OCI-LY7 (cell line): ENCODE measurements at regions not wholly inside any gene's neighbourhood (a gene's known extent, or its start where the extent isn't known, plus 50 kb on each side); places are given as distances from the start of the nearest gene placed in this dataset.

Experiments
- BruUV-seq: library from RNA; stranded (reverse); fragments of 400-500 nt; replicated peaks from 2 replicates; lab custom pipeline; 2021; lab: Mats Ljungman, UMichigan
- CTCF ChIA-PET: fragments of 300-600 bp; sonication (Branson Sonifier 250); formaldehyde crosslinking; loops from one replicate; lab custom pipeline; 2022; ENCODE audit warnings: antibody characterized with exemption; ENCODE audit not compliant: unreplicated experiment; lab: Charles Lee
- POLR2A ChIA-PET: fragments of 300-600 bp; sonication (Branson Sonifier 250); formaldehyde crosslinking; loops from one replicate; lab custom pipeline; 2022; ENCODE audit warnings: antibody characterized with exemption; lab: Charles Lee
- DNase-seq: peaks from one replicate; pipeline ENCODE4 v3.0.0-alpha.2; 2015; ENCODE audit warnings: low spot score
- H2AFZ ChIP-seq: fragments of 200-600 bp; sonication (generic), shearing (Covaris generic); 2 replicates; pipeline ENCODE4 v1.6.1; 2014; ENCODE audit warnings: mild to moderate bottlenecking, antibody characterized with exemption, low read length, moderate library complexity
- H3K27ac ChIP-seq: fragments of 200-600 bp; sonication (generic); 2 replicates; pipeline ENCODE4 v1.5.1; 2014; ENCODE audit warnings: mixed run types, low read depth, mild to moderate bottlenecking, moderate library complexity, low read length, inconsistent platforms; ENCODE audit not compliant: poor library complexity, severe bottlenecking
- H3K36me3 ChIP-seq: fragments of 200-600 bp; sonication (generic); 2 replicates; pipeline ENCODE4 v1.6.1; 2014; ENCODE audit warnings: mild to moderate bottlenecking, antibody characterized with exemption, low read length, moderate library complexity, mixed read lengths; ENCODE audit not compliant: insufficient read depth
- H3K4me1 ChIP-seq: fragments of 200-600 bp; sonication (generic); 2 replicates; pipeline ENCODE4 v1.5.1; 2014; ENCODE audit warnings: mild to moderate bottlenecking, low read length; ENCODE audit not compliant: insufficient read depth, poor library complexity, severe bottlenecking
- H3K4me2 ChIP-seq: fragments of 200-600 bp; sonication (generic); 2 replicates; pipeline ENCODE4 v1.6.1; 2014; ENCODE audit warnings: mild to moderate bottlenecking, low read length
- H3K4me3 ChIP-seq: fragments of 200-600 bp; sonication (generic); 2 replicates; pipeline ENCODE4 v1.5.1; 2014; ENCODE audit warnings: mild to moderate bottlenecking, low read depth, low read length; ENCODE audit not compliant: poor library complexity, severe bottlenecking
- H3K79me2 ChIP-seq: fragments of 200-600 bp; sonication (generic); 2 replicates; pipeline ENCODE4 v1.6.1; 2016; ENCODE audit warnings: low read depth, mild to moderate bottlenecking, low read length, moderate library complexity, mixed read lengths; ENCODE audit not compliant: insufficient read depth
- H3K9me2 ChIP-seq: fragments of 200-600 bp; sonication (generic); 2 replicates; pipeline ENCODE4 v1.6.1; 2016; ENCODE audit warnings: mild to moderate bottlenecking, low read length, mixed read lengths; ENCODE audit not compliant: insufficient read depth
- H3K9me3 ChIP-seq: fragments of 200-600 bp; sonication (generic); 2 replicates; pipeline ENCODE4 v1.6.1; 2014; ENCODE audit warnings: mild to moderate bottlenecking, mixed run types, low read length, mixed read lengths
- H4K20me1 ChIP-seq: fragments of 200-600 bp; sonication (generic); 2 replicates; pipeline ENCODE4 v1.6.1; 2014; ENCODE audit warnings: mild to moderate bottlenecking, antibody characterized with exemption, low read length, moderate library complexity, mixed read lengths; ENCODE audit not compliant: insufficient read depth
- CTCF ChIP-seq: fragments of 200-600 bp; sonication (generic); conservative IDR thresholded peaks from 2 replicates; pipeline ENCODE4 v1.5.1; 2014; ENCODE audit warnings: mild to moderate bottlenecking, antibody characterized with exemption, low read length, moderate library complexity, mixed read lengths
- EZH2phosphoT487 ChIP-seq: fragments of 200-600 bp; sonication (generic); IDR thresholded peaks from 2 replicates; pipeline ENCODE4 v1.6.1; 2018; ENCODE audit warnings: low read depth, borderline replicate concordance, mild to moderate bottlenecking, mixed run types, antibody characterized with exemption, low read length, moderate library complexity, mixed read lengths
- intact Hi-C: fragments of 100-400 bp; cut with micrococcal nuclease; formaldehyde crosslinking; loops from one replicate; pipeline ENCODE4 v1.10.0; 2022; ENCODE audit not compliant: unreplicated experiment

- H3K4me2 ChIP-seq = no peak overlapping the region
- ChIA-PET POLR2A (no interaction called here), CTCF (no interaction called here)
These were observed 716.2 kb upstream of the VRK2 start for GRCh38 chr2:57330447-57330846.

GRCh38 chr2:57333221-57333620 lies 713.4 kb upstream of the VRK2 start:
- no peaks in the 10 kb centered on the region for H3K4me1 ChIP-seq
- intact Hi-C loops = no loop called here
- no peak overlapping the region for H3K4me2 ChIP-seq
- no peak for DNase-seq
- ChIA-PET CTCF (no interaction called here), POLR2A (interaction anchor here (0.6 to 1.1 kb wide), 2 partner anchors 11 to 20 kb away, joined by 3 read pairs; no protein-coding TSS in a partner anchor)
- no peaks in the 10 kb centered on the region for H3K9me3 ChIP-seq
- H3K9me2 ChIP-seq = no peaks in the 10 kb centered on the region
- H3K79me2 ChIP-seq = no peaks in the 10 kb centered on the region
- no peaks in the 10 kb centered on the region for H3K36me3 ChIP-seq
- no peak overlapping the region for H3K4me3 ChIP-seq
- H2AFZ ChIP-seq = no peak overlapping the region
- no peak overlapping the region for H3K27ac ChIP-seq
- no peaks in the 10 kb centered on the region for H4K20me1 ChIP-seq
- TF ChIP-seq EZH2phosphoT487 (no peak), CTCF (no peak)
- BruUV-seq = no TSS peak

More at GRCh38 chr2:57330447-57330846, 716.2 kb upstream of the VRK2 start:
- Histone ChIP-seq H3K27ac (no peak overlapping the region), H3K79me2 (no peaks in the 10 kb centered on the region), H4K20me1 (no peaks in the 10 kb centered on the region), H3K9me3 (no peaks in the 10 kb centered on the region), H3K4me1 (no peaks in the 10 kb centered on the region), H3K9me2 (no peaks in the 10 kb centered on the region), H3K4me3 (no peak overlapping the region), H2AFZ (no peak overlapping the region), H3K36me3 (no peaks in the 10 kb centered on the region)
- DNase-seq = no peak
- BruUV-seq = no TSS peak
- intact Hi-C loops = no loop called here
- no peak for TF ChIP-seq EZH2phosphoT487
- no peak for TF ChIP-seq CTCF

GRCh38 chr2:57343391-57344006 lies 703.1 kb upstream of the VRK2 start:
- Histone ChIP-seq H3K9me3 (no peaks in the 10 kb centered on the region), H3K27ac (no peak overlapping the region), H3K9me2 (no peaks in the 10 kb centered on the region), H3K36me3 (no peaks in the 10 kb centered on the region), H2AFZ (no peak overlapping the region), H3K4me2 (no peak overlapping the region), H3K4me1 (no peaks in the 10 kb centered on the region), H4K20me1 (no peaks in the 10 kb centered on the region), H3K79me2 (no peaks in the 10 kb centered on the region), H3K4me3 (no peak overlapping the region)
- no peak for DNase-seq
- CTCF ChIA-PET = no interaction called here
- no peak for TF ChIP-seq EZH2phosphoT487
- no peak for TF ChIP-seq CTCF
- POLR2A ChIA-PET = interaction anchor here (0.5 kb wide), 1 partner anchor 98 kb away, joined by 3 read pairs; no protein-coding TSS in a partner anchor
- intact Hi-C loops = no loop called here
- BruUV-seq = no TSS peak
